GM18867 (cell line): ENCODE measurements at regions not wholly inside any gene's neighbourhood (a gene's known extent, or its start where the extent isn't known, plus 50 kb on each side); places are given as distances from the start of the nearest gene placed in this dataset.
"Not testable (repeated sequence)": the region's sequence is repeated elsewhere in the genome, so short reads cannot be mapped to it uniquely, and the experiment has no call there.

Source experiments
- ATAC-seq: cut with Tn5 transposase; IDR thresholded peaks from one replicate; pipeline ENCODE4 v1.9.1; 2021; ENCODE audit warnings: mild to moderate bottlenecking, moderate library complexity; ENCODE audit not compliant: unreplicated experiment

DNA sequence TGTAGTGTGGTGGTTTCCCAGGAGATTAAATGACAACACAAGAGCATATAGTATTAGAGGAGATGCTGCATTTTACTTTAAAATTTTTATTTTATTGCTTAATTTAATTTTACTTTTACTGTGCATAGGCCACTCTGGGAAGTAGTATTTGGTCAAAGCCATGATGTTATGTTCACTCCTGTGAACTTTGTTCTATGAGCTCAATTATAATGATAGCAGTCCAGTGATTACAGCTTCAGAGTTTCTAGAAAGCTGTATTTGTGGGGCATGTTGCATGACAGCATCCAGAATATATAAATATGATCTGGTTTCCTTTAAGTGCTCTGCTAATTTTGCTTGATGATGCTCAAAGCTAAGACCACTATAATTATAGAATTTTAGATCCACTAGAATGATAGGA lies 338.6 kb downstream of the NSUN3 start:
- no peak for ATAC-seq

GRCh38 chr3:94402126-94402525 lies 339.3 kb downstream of the NSUN3 start:
- ATAC-seq = no peak

- ATAC-seq = no peak
Measured at GRCh38 chr3:94405258-94406035, 342.6 kb downstream of the NSUN3 start.

GRCh38 chr3:94406595-94406994 lies 343.7 kb downstream of the NSUN3 start:
- ATAC-seq = no peak

GRCh38 chr3:94412936-94413335 lies 350.1 kb downstream of the NSUN3 start:
- not testable (repeated sequence) for ATAC-seq

DNA sequence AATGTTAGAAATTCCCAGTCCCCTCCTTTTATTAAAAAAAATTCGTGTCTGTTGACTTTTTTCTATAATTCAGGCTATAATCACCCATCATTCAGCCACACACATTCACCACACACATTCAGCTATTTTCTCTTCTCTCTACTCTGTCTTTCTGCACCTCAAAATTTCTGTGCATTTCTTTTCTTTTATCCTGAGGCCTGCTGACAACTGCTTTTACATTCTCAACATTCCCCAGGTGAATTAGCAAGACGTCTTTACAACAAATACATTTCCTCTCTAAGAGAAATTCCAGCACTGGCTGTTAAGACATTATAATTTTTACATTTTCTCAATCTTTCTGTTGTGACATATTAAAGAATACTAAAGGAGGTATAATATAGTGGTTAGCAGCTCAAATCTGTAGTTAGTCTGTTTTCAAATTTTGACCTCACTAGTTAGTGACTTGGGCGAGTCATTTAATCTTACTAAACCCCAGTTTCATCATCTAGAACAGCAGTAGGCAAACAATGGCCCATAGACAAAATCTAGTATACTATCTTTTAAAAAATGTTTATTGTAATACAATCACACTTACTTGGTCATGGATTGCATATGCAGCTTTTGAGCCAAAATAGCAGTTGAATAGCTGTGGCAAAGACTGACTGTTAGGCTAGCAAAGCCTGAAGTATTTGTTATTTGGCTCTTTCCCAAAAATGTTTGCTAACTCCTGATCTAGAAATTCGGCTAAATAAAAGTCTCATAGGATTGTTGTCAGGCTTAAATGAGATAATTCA lies 350.7 kb downstream of the NSUN3 start:
- ATAC-seq = no peak

DNA sequence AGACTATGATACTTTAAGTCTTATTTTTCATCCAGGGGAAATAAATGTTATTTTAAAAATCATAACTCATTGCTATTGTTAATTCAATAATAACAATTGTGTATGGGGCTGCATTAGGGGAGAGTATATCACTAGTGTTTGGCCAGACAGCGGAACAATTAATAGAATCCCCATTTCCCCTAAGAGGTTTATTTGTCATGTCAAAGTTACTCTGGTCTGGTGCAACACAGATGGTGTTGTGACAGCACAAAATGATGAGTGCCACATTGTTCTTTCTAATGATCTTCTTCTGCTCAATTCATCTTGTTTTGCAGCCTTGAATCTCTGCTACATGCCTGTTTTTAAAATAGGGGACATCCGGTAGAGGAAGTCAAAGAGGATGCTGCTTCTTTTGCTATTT lies 351.6 kb downstream of the NSUN3 start:
- no peak for ATAC-seq

- ATAC-seq = no peak
Measured at GRCh38 chr3:94416768-94417167, 353.9 kb downstream of the NSUN3 start.

- no peak for ATAC-seq
Measured at GRCh38 chr3:94417963-94418455, 355.1 kb downstream of the NSUN3 start.

- ATAC-seq = no peak
Measured at GRCh38 chr3:94420931-94421330, 358.1 kb downstream of the NSUN3 start.

DNA sequence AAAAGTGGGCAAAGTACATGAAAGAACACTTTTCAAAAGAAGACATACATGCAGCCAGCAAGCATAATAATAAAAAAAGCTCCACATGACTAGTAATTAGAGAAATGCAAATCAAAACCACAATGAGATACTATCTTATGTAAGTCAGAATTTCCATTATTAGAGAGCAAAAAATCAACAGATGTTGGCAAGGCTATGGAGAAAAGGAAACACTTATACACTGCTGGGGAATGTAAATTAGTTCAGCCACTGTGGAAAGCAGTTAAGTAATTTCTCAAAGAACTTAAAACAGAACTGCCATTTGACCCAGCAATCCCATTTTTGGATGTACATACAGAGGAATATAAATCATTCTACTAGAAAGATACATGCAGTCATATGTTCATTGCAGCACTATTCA lies 360.7 kb downstream of the NSUN3 start:
- ATAC-seq = no peak

- no peak for ATAC-seq
Measured at GRCh38 chr3:94429517-94429916, 366.7 kb downstream of the NSUN3 start.

DNA sequence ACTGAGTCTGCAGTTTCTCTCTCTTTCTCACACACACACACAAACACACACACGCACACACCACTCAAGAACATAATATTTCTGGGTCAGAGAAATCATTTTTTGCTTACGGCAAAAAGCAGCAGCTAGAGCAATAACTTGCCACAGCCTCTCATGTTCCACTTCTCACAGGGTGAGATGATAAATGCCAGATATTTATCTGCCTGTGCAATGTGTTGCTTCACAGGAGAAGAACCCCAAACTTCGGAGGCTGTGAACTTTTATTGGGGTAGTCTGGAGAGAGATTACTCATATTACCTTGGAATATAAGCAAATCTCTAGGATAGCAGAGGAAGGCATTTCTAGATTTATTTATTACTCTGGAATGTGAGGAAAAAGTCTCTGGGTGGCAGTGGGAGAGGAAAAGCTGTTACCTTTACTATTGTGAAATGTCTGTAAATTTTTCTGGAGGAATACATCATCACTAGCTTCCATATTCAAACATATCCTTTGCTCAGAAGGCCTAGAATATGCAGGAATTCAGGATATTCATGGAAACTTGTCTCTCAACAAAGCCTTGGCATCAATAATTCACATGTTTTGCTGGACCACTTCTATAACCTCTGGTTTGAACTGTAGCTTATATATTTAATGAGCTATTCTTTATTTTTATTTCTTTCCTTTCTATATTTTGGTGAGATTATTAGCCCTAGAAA lies 369.2 kb downstream of the NSUN3 start:
- no peak for ATAC-seq

- no peak for ATAC-seq
Measured at GRCh38 chr3:94433811-94434210, 370.9 kb downstream of the NSUN3 start.

DNA sequence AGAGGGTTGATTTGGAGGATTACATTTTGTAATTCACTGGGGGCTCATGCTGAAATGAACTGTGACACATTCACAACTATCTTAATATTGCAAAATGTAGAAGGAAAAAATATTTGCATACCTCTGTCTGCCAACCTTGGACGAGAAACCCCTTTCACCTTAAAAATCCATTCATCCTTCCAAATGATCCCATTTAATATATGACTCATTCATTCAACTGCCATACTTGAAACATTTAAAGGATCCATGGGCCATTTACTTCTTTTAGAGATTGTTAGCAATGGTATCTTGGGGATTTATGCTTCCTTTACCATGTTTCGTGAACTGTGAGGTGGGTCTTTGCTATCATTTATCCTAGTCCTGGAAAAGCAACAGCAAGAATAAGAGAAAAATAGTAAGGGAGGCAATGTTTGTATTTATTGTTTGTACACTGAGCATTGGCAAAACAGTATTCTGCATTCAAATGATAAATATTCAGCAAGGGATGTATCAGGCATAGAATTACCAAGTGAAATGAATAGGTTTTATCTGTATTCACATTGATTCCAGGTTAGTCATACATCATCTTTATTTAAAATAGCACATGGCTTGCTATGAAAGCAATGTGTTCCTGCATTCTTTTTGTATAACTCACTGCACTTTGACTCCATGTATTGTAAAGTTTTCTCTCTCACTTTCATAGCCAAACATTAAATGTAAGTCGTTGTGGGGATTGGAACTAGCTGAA lies 378.1 kb downstream of the NSUN3 start:
- ATAC-seq = no peak

- ATAC-seq = no peak
Measured at GRCh38 chr3:94441494-94441847, 378.6 kb downstream of the NSUN3 start.

- no peak for ATAC-seq
Measured at GRCh38 chr3:94453864-94454263, 391.0 kb downstream of the NSUN3 start.

DNA sequence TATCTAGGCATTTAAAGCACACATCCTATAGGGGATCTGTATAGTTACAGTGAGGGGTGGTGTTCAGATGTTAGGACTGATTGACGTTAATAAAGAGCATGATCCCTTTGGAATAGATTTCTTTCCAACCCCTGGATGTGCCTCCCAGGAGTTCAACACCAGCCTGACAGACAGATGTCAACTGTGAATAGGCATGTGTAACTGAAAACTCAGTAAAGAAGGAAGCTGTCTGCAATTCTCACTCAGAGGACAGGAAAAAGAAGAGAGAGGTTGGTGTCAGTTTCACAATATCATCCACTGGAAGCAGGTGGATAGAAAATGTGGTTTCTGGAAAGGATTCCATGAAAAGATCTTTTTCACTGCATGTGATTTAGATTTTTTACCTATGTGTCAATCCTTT lies 396.3 kb downstream of the NSUN3 start:
- ATAC-seq = no peak

GRCh38 chr3:94460931-94461330 lies 398.1 kb downstream of the NSUN3 start:
- no peak for ATAC-seq

DNA sequence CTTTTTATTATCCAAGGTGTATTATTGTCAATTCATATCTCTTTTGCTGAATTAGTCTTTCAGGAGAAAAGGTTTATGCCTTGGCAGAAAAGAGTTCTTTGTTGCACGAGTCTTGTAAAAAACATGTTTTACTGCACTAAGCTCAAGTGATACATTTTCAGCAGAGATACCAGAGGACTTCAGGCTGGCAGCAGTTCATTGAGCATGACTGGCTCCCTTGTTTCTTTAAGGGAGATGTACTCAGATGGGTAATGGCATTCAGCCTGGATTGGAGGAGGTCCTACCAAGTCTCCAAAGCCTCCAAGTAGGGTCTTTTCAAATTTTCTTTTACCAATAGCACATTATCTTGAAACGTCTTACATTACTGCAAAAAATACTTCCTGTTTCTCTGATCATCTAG lies 400.1 kb downstream of the NSUN3 start:
- no peak for ATAC-seq

GRCh38 chr3:94472511-94472910 lies 409.6 kb downstream of the NSUN3 start:
- ATAC-seq = no peak
